NCI-H146 (cell line): ENCODE measurements at regions not wholly inside any gene's neighbourhood (a gene's known extent, or its start where the extent isn't known, plus 50 kb on each side); places are given as distances from the start of the nearest gene placed in this dataset.
A peak's percentile ranks its signal among the peaks of the same experiment; 100 is the strongest.

Experiments used
- DNase-seq: peaks from one replicate; lab custom pipeline; 2025; lab: John Stamatoyannopoulos, UW

- DNase-seq: no peak
Measured at GRCh38 chr10:90480466-90480865, 377.4 kb downstream of the HTR7 start.

- DNase-seq: no peak
Measured at GRCh38 chr10:90481326-90481923, 376.4 kb downstream of the HTR7 start.

- no peak for DNase-seq
Measured at GRCh38 chr10:90484518-90484917, 373.3 kb downstream of the HTR7 start.

GRCh38 chr10:90494183-90494582 lies 363.7 kb downstream of the HTR7 start:
- no peak for DNase-seq

- DNase-seq: no peak
Measured at GRCh38 chr10:90504172-90504571, 353.7 kb downstream of the HTR7 start.

- DNase-seq: no peak
Measured at GRCh38 chr10:90526721-90527120, 331.1 kb downstream of the HTR7 start.

GRCh38 chr10:90530521-90530920 lies 327.3 kb downstream of the HTR7 start:
- DNase-seq: no peak

GRCh38 chr10:90557385-90557784 lies 300.5 kb downstream of the HTR7 start:
- no peak for DNase-seq

GRCh38 chr10:90560331-90560730 lies 297.5 kb downstream of the HTR7 start:
- no peak for DNase-seq

- DNase-seq: no peak
Measured at GRCh38 chr10:90561666-90562065, 296.2 kb downstream of the HTR7 start.

GRCh38 chr10:90571481-90572258 lies 286.2 kb downstream of the HTR7 start:
- DNase-seq: no peak

- DNase-seq: no peak
Measured at GRCh38 chr10:90575125-90575524, 282.7 kb downstream of the HTR7 start.

GRCh38 chr10:90577569-90577968 lies 280.3 kb downstream of the HTR7 start:
- no peak for DNase-seq

- no peak for DNase-seq
Measured at GRCh38 chr10:90579602-90580242, 278.1 kb downstream of the HTR7 start.

GRCh38 chr10:90583416-90583815 lies 274.4 kb downstream of the HTR7 start:
- DNase-seq: no peak

GRCh38 chr10:90587081-90587491 lies 270.8 kb downstream of the HTR7 start:
- DNase-seq: no peak

GRCh38 chr10:90587561-90587960 lies 270.3 kb downstream of the HTR7 start:
- no peak for DNase-seq

GRCh38 chr10:90588222-90588621 lies 269.6 kb downstream of the HTR7 start:
- no peak for DNase-seq

- DNase-seq: no peak
Measured at GRCh38 chr10:90589825-90590224, 268.0 kb downstream of the HTR7 start.

GRCh38 chr10:90591629-90592028 lies 266.2 kb downstream of the HTR7 start:
- no peak for DNase-seq

GRCh38 chr10:90592638-90593302 lies 265.1 kb downstream of the HTR7 start:
- DNase-seq: peak; percentile 64

GRCh38 chr10:90598513-90598912 lies 259.3 kb downstream of the HTR7 start:
- no peak for DNase-seq
